Ascending aorta (tissue), 2 donors: ENCODE measurements at regions not wholly inside any gene's neighbourhood (a gene's known extent, or its start where the extent isn't known, plus 50 kb on each side); places are given as distances from the start of the nearest gene placed in this dataset.

Experiments used
- DNase-seq, 2 donors: peaks; one replicate each; pipeline ENCODE4 v3.0.0-alpha.2; 2019; ENCODE audit warnings: low spot score in 2 of 2
- H3K27ac ChIP-seq, 2 donors: fragments of 200-600 bp; sonication (generic); one replicate each; pipeline ENCODE4 v1.5.1; 2016 to 2017; ENCODE audit warnings: mild to moderate bottlenecking in 1 of 2
- H3K27me3 ChIP-seq: fragments of 200-600 bp; sonication (generic); one replicate; pipeline ENCODE4 v1.5.1; 2017
- H3K36me3 ChIP-seq, 2 donors: fragments of 200-600 bp; sonication (generic); one replicate each; pipeline ENCODE4 v1.5.1; 2016
- H3K4me1 ChIP-seq, 2 donors: fragments of 200-600 bp; sonication (generic); one replicate each; pipeline ENCODE4 v1.5.1; 2016 to 2017; ENCODE audit warnings: mild to moderate bottlenecking in 1 of 2
- H3K4me3 ChIP-seq, 2 donors: fragments of 200-600 bp; sonication (generic); one replicate each; pipeline ENCODE4 v1.5.1; 2016 to 2017; ENCODE audit warnings: mild to moderate bottlenecking in 1 of 2
- H3K9me3 ChIP-seq, 2 donors: fragments of 200-600 bp; sonication (generic); one replicate each; pipeline ENCODE4 v1.5.1; 2016
- CTCF ChIP-seq, 3 experiments: fragments of 200-600 bp in 2 of 3; fragments of 450-650 bp in 1 of 3; sonication (generic) in 2 of 3; IDR thresholded peaks; one replicate each; pipeline ENCODE4 v1.5.1; 2016 to 2019; ENCODE audit warnings: antibody characterized with exemption in 3 of 3, mild to moderate bottlenecking in 1 of 3, moderate library complexity in 1 of 3
- intact Hi-C: fragments of 100-400 bp; cut with DNase I; formaldehyde crosslinking; loops from one replicate; pipeline ENCODE4 v1.15.1; 2023

- no peaks in the 10 kb centered on the region for H3K36me3 ChIP-seq
- no peak overlapping the region for H3K27ac ChIP-seq
- no peak for TF ChIP-seq CTCF (IDR thresholded peaks at IDR 0.05)
- no peak overlapping the region for H3K4me3 ChIP-seq
- intact Hi-C loops: loop anchor here (2.0 to 5.0 kb wide), 5 partner anchors 180 to 565 kb away; no protein-coding TSS in a partner anchor
- H3K9me3 ChIP-seq: no peaks in the 10 kb centered on the region
- H3K27me3 ChIP-seq: no peaks in the 10 kb centered on the region
- peaks cover 0 to 7% of the 10 kb centered on the region in 2 donors for H3K4me1 ChIP-seq
- DNase-seq: no peak
Measured at GRCh38 chr9:91481972-91482371, 58.3 kb upstream of the NFIL3 start.

DNA sequence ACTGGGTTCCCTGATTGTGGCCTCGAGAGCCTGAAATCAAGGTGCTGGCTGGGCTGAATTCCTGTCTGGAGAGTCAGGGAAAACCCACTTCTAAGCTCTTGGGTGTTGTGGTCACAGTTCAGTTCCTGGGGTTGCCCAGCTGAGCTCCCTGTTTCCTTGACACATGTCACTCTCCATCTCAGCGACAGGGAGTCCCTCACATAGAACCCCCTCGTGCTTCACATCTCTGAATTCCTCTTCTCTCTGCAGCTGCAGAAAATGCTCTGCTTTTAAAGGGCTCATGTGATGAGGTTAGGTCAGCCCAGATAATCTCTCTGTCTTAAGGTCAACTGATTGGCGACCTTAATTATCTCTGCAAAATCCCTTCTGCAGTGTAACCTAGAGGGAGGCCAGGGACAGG, 53.5 kb upstream of the NFIL3 start:
- H3K27ac ChIP-seq: no peak overlapping the region
- no peaks in the 10 kb centered on the region for H3K9me3 ChIP-seq
- H3K36me3 ChIP-seq: no peaks in the 10 kb centered on the region
- intact Hi-C loops: no loop called here
- H3K4me3 ChIP-seq: no peak overlapping the region
- H3K4me1 ChIP-seq: no peaks in the 10 kb centered on the region
- DNase-seq: no peak
- no peaks in the 10 kb centered on the region for H3K27me3 ChIP-seq
- TF ChIP-seq CTCF (IDR thresholded peaks at IDR 0.05): no peak

- no peaks in the 10 kb centered on the region for H3K36me3 ChIP-seq
- no peak for TF ChIP-seq CTCF (IDR thresholded peaks at IDR 0.05)
- intact Hi-C loops: no loop called here
- no peak overlapping the region for H3K27ac ChIP-seq
- H3K4me1 ChIP-seq: no peaks in the 10 kb centered on the region
- DNase-seq: no peak
- no peaks in the 10 kb centered on the region for H3K27me3 ChIP-seq
- H3K9me3 ChIP-seq: no peaks in the 10 kb centered on the region
- no peak overlapping the region for H3K4me3 ChIP-seq
Measured at GRCh38 chr9:91474656-91475055, 51.0 kb upstream of the NFIL3 start.
